HL-60 (cell line): ENCODE measurements at regions not wholly inside any gene's neighbourhood (a gene's known extent, or its start where the extent isn't known, plus 50 kb on each side); places are given as distances from the start of the nearest gene placed in this dataset.

Source experiments
- DNase-seq, 2 experiments: peaks; one replicate each; pipeline ENCODE4 v3.0.0-alpha.2; 2010 to 2020; ENCODE audit warnings: low read depth in 1 of 2, low spot score in 1 of 2
- H3K27ac ChIP-seq: fragments of 250-450 bp; sonication (Bioruptor Pico); replicated peaks from 2 replicates; pipeline ENCODE4 v1.5.1; 2020; ENCODE audit warnings: mild to moderate bottlenecking, moderate library complexity
- H3K27me3 ChIP-seq: fragments of 250-450 bp; sonication (Bioruptor Pico); 2 replicates; pipeline ENCODE4 v1.5.1; 2021; ENCODE audit warnings: mild to moderate bottlenecking, moderate library complexity; ENCODE audit not compliant: insufficient read depth, poor library complexity, severe bottlenecking
- H3K4me3 ChIP-seq: replicated peaks from 2 replicates; pipeline ENCODE4 v1.5.1; 2011; ENCODE audit warnings: mild to moderate bottlenecking, control low read depth, low read length; ENCODE audit not compliant: insufficient read depth
- GABPA ChIP-seq: IDR thresholded peaks from 2 replicates; pipeline ENCODE4 v1.6.1; 2012; ENCODE audit warnings: low read depth
- POLR2AphosphoS5 ChIP-seq: IDR thresholded peaks from 2 replicates; pipeline ENCODE4 v1.6.1; 2012; ENCODE audit warnings: low read depth
- SPI1 ChIP-seq: IDR thresholded peaks from 2 replicates; pipeline ENCODE4 v1.6.1; 2012; ENCODE audit warnings: low read depth, mild to moderate bottlenecking, borderline replicate concordance
- TF ChIP-seq, protein P1 (sequence below): IDR thresholded peaks from one replicate; pipeline ENCODE4 v1.5.1; 2011; ENCODE audit warnings: low read length, control low read depth, inconsistent platforms; ENCODE audit not compliant: insufficient read depth
- TF ChIP-seq, protein P2 (sequence below): IDR thresholded peaks from 2 replicates; pipeline ENCODE4 v1.6.1; 2012; ENCODE audit warnings: low read depth; ENCODE audit not compliant: insufficient replicate concordance

DNA sequence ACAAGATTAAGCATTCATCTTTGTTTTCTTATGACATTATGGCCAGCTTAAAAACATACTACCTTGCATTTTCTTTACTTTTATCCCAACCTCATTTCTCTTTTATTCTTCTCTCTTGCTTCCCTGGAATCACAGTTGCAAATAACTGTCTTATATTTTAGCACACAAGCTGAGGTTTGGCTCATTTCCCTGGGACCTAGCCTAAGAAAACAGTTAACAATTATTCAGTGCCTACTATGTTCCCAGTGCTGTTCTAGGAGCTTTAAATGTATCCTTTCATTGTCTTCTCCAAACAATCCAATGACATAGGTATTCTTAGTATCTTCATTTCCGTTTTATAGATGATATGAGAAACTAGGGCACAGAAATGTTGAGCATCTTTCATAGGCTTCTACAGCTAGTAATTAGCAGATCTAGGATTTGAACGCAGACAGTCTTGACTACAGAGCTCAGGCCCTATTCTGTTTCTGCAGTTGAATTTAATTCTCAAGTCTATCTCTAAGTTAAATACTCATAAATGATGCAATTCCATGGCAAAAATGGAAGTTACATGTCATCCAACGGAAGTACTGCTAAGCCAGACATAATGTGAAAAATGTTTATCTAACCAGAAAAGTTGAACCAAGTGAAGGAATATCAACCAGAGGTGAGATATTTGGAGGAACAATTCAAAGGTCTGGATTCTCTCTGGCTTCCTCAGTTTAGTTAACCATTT, 52.3 kb upstream of the MTAP start:
- Histone ChIP-seq H3K27ac (no peak overlapping the region), H3K4me3 (no peak overlapping the region), H3K27me3 (no peaks in the 10 kb centered on the region)
- TF ChIP-seq POLR2AphosphoS5 (no peak), SPI1 (no peak), GABPA (no peak)
- TF ChIP-seq, protein P1, sequence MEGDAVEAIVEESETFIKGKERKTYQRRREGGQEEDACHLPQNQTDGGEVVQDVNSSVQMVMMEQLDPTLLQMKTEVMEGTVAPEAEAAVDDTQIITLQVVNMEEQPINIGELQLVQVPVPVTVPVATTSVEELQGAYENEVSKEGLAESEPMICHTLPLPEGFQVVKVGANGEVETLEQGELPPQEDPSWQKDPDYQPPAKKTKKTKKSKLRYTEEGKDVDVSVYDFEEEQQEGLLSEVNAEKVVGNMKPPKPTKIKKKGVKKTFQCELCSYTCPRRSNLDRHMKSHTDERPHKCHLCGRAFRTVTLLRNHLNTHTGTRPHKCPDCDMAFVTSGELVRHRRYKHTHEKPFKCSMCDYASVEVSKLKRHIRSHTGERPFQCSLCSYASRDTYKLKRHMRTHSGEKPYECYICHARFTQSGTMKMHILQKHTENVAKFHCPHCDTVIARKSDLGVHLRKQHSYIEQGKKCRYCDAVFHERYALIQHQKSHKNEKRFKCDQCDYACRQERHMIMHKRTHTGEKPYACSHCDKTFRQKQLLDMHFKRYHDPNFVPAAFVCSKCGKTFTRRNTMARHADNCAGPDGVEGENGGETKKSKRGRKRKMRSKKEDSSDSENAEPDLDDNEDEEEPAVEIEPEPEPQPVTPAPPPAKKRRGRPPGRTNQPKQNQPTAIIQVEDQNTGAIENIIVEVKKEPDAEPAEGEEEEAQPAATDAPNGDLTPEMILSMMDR, result no peak
- TF ChIP-seq, protein P2, sequence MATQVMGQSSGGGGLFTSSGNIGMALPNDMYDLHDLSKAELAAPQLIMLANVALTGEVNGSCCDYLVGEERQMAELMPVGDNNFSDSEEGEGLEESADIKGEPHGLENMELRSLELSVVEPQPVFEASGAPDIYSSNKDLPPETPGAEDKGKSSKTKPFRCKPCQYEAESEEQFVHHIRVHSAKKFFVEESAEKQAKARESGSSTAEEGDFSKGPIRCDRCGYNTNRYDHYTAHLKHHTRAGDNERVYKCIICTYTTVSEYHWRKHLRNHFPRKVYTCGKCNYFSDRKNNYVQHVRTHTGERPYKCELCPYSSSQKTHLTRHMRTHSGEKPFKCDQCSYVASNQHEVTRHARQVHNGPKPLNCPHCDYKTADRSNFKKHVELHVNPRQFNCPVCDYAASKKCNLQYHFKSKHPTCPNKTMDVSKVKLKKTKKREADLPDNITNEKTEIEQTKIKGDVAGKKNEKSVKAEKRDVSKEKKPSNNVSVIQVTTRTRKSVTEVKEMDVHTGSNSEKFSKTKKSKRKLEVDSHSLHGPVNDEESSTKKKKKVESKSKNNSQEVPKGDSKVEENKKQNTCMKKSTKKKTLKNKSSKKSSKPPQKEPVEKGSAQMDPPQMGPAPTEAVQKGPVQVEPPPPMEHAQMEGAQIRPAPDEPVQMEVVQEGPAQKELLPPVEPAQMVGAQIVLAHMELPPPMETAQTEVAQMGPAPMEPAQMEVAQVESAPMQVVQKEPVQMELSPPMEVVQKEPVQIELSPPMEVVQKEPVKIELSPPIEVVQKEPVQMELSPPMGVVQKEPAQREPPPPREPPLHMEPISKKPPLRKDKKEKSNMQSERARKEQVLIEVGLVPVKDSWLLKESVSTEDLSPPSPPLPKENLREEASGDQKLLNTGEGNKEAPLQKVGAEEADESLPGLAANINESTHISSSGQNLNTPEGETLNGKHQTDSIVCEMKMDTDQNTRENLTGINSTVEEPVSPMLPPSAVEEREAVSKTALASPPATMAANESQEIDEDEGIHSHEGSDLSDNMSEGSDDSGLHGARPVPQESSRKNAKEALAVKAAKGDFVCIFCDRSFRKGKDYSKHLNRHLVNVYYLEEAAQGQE, result no peak
- DNase-seq, result no peak

GRCh38 chr9:21751998-21752397, 50.4 kb upstream of the MTAP start:
- Histone ChIP-seq H3K27me3 (no peaks in the 10 kb centered on the region), H3K27ac (no peak overlapping the region), H3K4me3 (no peak overlapping the region)
- TF ChIP-seq, protein P1, result no peak
- TF ChIP-seq POLR2AphosphoS5 (no peak), GABPA (no peak), SPI1 (no peak)
- TF ChIP-seq, protein P2, result no peak
- DNase-seq, result no peak
